ENCODE measurements at regions not wholly inside any gene's neighbourhood (a gene's known extent, or its start where the extent isn't known, plus 50 kb on each side); places are given as distances from the start of the nearest gene placed in this dataset.

DNA sequence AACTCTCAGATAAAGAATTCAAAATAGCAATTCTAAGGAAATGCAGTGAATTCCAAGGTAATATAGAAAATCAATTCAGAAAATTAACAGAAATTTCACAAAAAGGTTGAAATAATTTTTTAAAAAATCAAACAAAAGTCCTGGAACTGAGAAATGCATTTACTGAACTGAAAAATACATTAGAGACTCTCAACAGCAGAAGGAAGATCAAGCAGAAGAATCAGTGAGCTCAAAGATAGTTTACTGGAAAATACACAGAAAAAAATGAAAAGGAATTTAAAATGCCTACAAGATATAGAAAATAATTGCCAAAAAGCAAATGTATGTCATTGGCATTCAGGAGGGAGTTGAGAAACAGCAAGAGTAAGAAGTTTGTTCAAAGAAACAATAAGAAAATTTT, 107.3 kb downstream of the BUD13 start:
- TF ChIP-seq CTCF (IDR thresholded peaks at IDR 0.05; ENCODE audit: low read depth, low read length, poor library complexity, severe bottlenecking) (no peak), EZH2phosphoT487 (IDR thresholded peaks at IDR 0.05; ENCODE audit: borderline replicate concordance, low read length) (no peak)

Data from DOHH2 (cell line).